HFFc6 (cell line): ENCODE measurements at regions not wholly inside any gene's neighbourhood (a gene's known extent, or its start where the extent isn't known, plus 50 kb on each side); places are given as distances from the start of the nearest gene placed in this dataset.
"Not testable (repeated sequence)": the region's sequence is repeated elsewhere in the genome, so short reads cannot be mapped to it uniquely, and the experiment has no call there.

Experiments used
- DNase-seq: peaks from one replicate; pipeline ENCODE4 v3.0.0-alpha.2; 2018
- H3K27ac Mint-ChIP-seq: 2 replicates; pipeline ENCODE4 v1.8.0; 2020; ENCODE audit warnings: mild to moderate bottlenecking, mixed read lengths
- H3K27me3 Mint-ChIP-seq: 2 replicates; pipeline ENCODE4 v1.8.0; 2021; ENCODE audit warnings: mild to moderate bottlenecking, moderate library complexity, mixed read lengths; ENCODE audit not compliant: insufficient read depth
- H3K36me3 Mint-ChIP-seq: 2 replicates; pipeline ENCODE4 v1.8.0; 2021; ENCODE audit warnings: low read depth, mixed read lengths
- H3K4me1 Mint-ChIP-seq: 2 replicates; pipeline ENCODE4 v1.8.0; 2020; ENCODE audit warnings: low read depth, mixed read lengths
- H3K4me3 Mint-ChIP-seq: 2 replicates; pipeline ENCODE4 v1.8.0; 2020; ENCODE audit warnings: mild to moderate bottlenecking, moderate library complexity, mixed read lengths
- H3K9me3 Mint-ChIP-seq: 2 replicates; pipeline ENCODE4 v1.8.0; 2020; ENCODE audit warnings: mild to moderate bottlenecking, mixed read lengths
- CTCF ChIP-seq: fragments of 200-600 bp; sonication (generic); IDR thresholded peaks from 2 replicates; pipeline ENCODE4 v1.5.0; 2021; ENCODE audit warnings: antibody characterized with exemption, mild to moderate bottlenecking

GRCh38 chr5:85576666-85577065 lies 1041.1 kb upstream of the COX7C start:
- peaks cover 16% of the 10 kb centered on the region; the same call in 1 of the 2 replicates for H3K9me3 Mint-ChIP-seq

GRCh38 chr5:85587806-85588205 lies 1029.9 kb upstream of the COX7C start:
- H3K27ac Mint-ChIP-seq, H3K36me3 Mint-ChIP-seq, H3K27me3 Mint-ChIP-seq, H3K4me3 Mint-ChIP-seq, DNase-seq, H3K4me1 Mint-ChIP-seq: not testable (repeated sequence)
- H3K9me3 Mint-ChIP-seq, result peaks cover 82% of the 10 kb centered on the region

More at GRCh38 chr5:85576666-85577065, 1041.1 kb upstream of the COX7C start:
- no peak overlapping the region for H3K4me3 Mint-ChIP-seq
- H3K4me1 Mint-ChIP-seq, result no peaks in the 10 kb centered on the region
- TF ChIP-seq CTCF, result no peak
- no peak overlapping the region for H3K27ac Mint-ChIP-seq
- DNase-seq, result no peak
- H3K27me3 Mint-ChIP-seq, result no peaks in the 10 kb centered on the region
- no peaks in the 10 kb centered on the region for H3K36me3 Mint-ChIP-seq

- H3K27me3 Mint-ChIP-seq, DNase-seq, H3K27ac Mint-ChIP-seq, H3K4me1 Mint-ChIP-seq, H3K36me3 Mint-ChIP-seq, H3K4me3 Mint-ChIP-seq: not testable (repeated sequence)
- H3K9me3 Mint-ChIP-seq, result peaks cover 82% of the 10 kb centered on the region
Observed at GRCh38 chr5:85588268-85588667, 1029.5 kb upstream of the COX7C start.

GRCh38 chr5:85590764-85591163 lies 1027.0 kb upstream of the COX7C start:
- Mint-ChIP-seq H3K9me3 (peaks cover 58% of the 10 kb centered on the region), H3K36me3 (no peaks in the 10 kb centered on the region), H3K4me1 (no peaks in the 10 kb centered on the region), H3K27ac (no peak overlapping the region), H3K4me3 (no peak overlapping the region), H3K27me3 (no peaks in the 10 kb centered on the region)
- DNase-seq, result no peak
- no peak for TF ChIP-seq CTCF

GRCh38 chr5:85591311-85591710 lies 1026.4 kb upstream of the COX7C start:
- TF ChIP-seq CTCF, result no peak
- H3K27ac Mint-ChIP-seq, result no peak overlapping the region
- H3K36me3 Mint-ChIP-seq, result no peaks in the 10 kb centered on the region
- H3K9me3 Mint-ChIP-seq, result peaks cover 52% of the 10 kb centered on the region
- no peaks in the 10 kb centered on the region for H3K4me1 Mint-ChIP-seq
- H3K27me3 Mint-ChIP-seq, result no peaks in the 10 kb centered on the region
- no peak for DNase-seq
- no peak overlapping the region for H3K4me3 Mint-ChIP-seq

GRCh38 chr5:85602843-85603242 lies 1014.9 kb upstream of the COX7C start:
- H3K4me3 Mint-ChIP-seq, result no peak overlapping the region
- H3K9me3 Mint-ChIP-seq, result peaks cover 37% of the 10 kb centered on the region
- no peaks in the 10 kb centered on the region for H3K4me1 Mint-ChIP-seq
- no peak overlapping the region for H3K27ac Mint-ChIP-seq
- H3K27me3 Mint-ChIP-seq, result no peaks in the 10 kb centered on the region
- TF ChIP-seq CTCF, result no peak
- DNase-seq, result no peak
- H3K36me3 Mint-ChIP-seq, result no peaks in the 10 kb centered on the region

- Mint-ChIP-seq H3K27ac (no peak overlapping the region), H3K4me1 (no peaks in the 10 kb centered on the region), H3K27me3 (no peaks in the 10 kb centered on the region), H3K36me3 (no peaks in the 10 kb centered on the region), H3K4me3 (no peak overlapping the region), H3K9me3 (peaks cover 37% of the 10 kb centered on the region)
- no peak for TF ChIP-seq CTCF
- no peak for DNase-seq
Observed at GRCh38 chr5:85604378-85604777, 1013.4 kb upstream of the COX7C start.
